PC-3 (cell line): ENCODE measurements at regions not wholly inside any gene's neighbourhood (a gene's known extent, or its start where the extent isn't known, plus 50 kb on each side); places are given as distances from the start of the nearest gene placed in this dataset.

Experiments used
- ATAC-seq: fragments of 200-7000 bp; cut with Tn5 transposase; 2 replicates; pipeline ENCODE4 v1.9.1; 2020; ENCODE audit warnings: mild to moderate bottlenecking, moderate library complexity
- BruUV-seq: library from RNA; stranded (reverse); fragments of 400-500 nt; replicated peaks from 2 replicates; lab custom pipeline; 2021; lab: Mats Ljungman, UMichigan
- CTCF ChIA-PET: fragments of 300-600 bp; sonication (Branson Sonifier 250); formaldehyde crosslinking; loops from one replicate; lab custom pipeline; 2022; ENCODE audit warnings: antibody characterized with exemption; lab: Charles Lee
- POLR2A ChIA-PET: fragments of 300-600 bp; sonication (Branson Sonifier 250); formaldehyde crosslinking; loops from one replicate; lab custom pipeline; 2022; ENCODE audit warnings: antibody characterized with exemption; ENCODE audit not compliant: unreplicated experiment; lab: Charles Lee
- DNase-seq: peaks from one replicate; pipeline ENCODE4 v3.0.0-alpha.2; 2015
- H2AFZ ChIP-seq: fragments of 300-600 bp; sonication (generic); 2 replicates; pipeline ENCODE4 v1.6.0; 2016; ENCODE audit warnings: antibody characterized with exemption, low read length
- H3F3A ChIP-seq: fragments of 300-600 bp; sonication (generic); one replicate; pipeline ENCODE4 v1.6.0; 2017; ENCODE audit warnings: antibody characterized with exemption, low read length, control low read depth, mild to moderate bottlenecking; ENCODE audit not compliant: unreplicated experiment
- H3K27ac ChIP-seq: fragments of 300-600 bp; sonication (generic); 2 replicates; pipeline ENCODE4 v1.5.1; 2016; ENCODE audit warnings: mild to moderate bottlenecking, low read length
- H3K27me3 ChIP-seq: fragments of 300-600 bp; sonication (generic); 2 replicates; pipeline ENCODE4 v1.6.1; 2016; ENCODE audit warnings: low read length, mixed read lengths
- H3K36me3 ChIP-seq: fragments of 300-600 bp; sonication (generic); 2 replicates; pipeline ENCODE4 v1.6.1; 2016; ENCODE audit warnings: low read depth, mixed run types, low read length, mixed read lengths
- H3K4me1 ChIP-seq: fragments of 300-600 bp; sonication (generic); 2 replicates; pipeline ENCODE4 v1.5.1; 2016; ENCODE audit warnings: low read length; ENCODE audit not compliant: insufficient read depth
- H3K4me2 ChIP-seq: fragments of 300-600 bp; sonication (generic); 2 replicates; pipeline ENCODE4 v1.6.0; 2016; ENCODE audit warnings: low read length
- H3K4me3 ChIP-seq: fragments of 300-600 bp; sonication (generic); 2 replicates; pipeline ENCODE4 v1.5.1; 2016; ENCODE audit warnings: mild to moderate bottlenecking, low read length, mixed read lengths
- H3K79me2 ChIP-seq: fragments of 300-600 bp; sonication (generic); 2 replicates; pipeline ENCODE4 v1.6.1; 2017; ENCODE audit warnings: low read length, mixed read lengths
- H3K9ac ChIP-seq: fragments of 300-600 bp; sonication (generic); 2 replicates; pipeline ENCODE4 v1.6.0; 2016; ENCODE audit warnings: mild to moderate bottlenecking, low read length
- H3K9me2 ChIP-seq: fragments of 300-600 bp; sonication (generic); replicated peaks from 2 replicates; pipeline ENCODE4 v1.6.1; 2016; ENCODE audit warnings: mixed run types, low read length, mixed read lengths
- H3K9me3 ChIP-seq: fragments of 300-600 bp; sonication (generic); 2 replicates; pipeline ENCODE4 v1.6.1; 2016; ENCODE audit warnings: low read length, mixed read lengths
- H4K20me1 ChIP-seq: fragments of 300-600 bp; sonication (generic); 2 replicates; pipeline ENCODE4 v1.6.1; 2016; ENCODE audit warnings: low read length, mixed read lengths
- EZH2 ChIP-seq: fragments of 300-600 bp; sonication (generic); IDR thresholded peaks from one replicate; pipeline ENCODE4 v1.6.1; 2017; ENCODE audit warnings: antibody characterized with exemption, mild to moderate bottlenecking, low read length; ENCODE audit not compliant: unreplicated experiment
- EZH2phosphoT487 ChIP-seq: fragments of 300-600 bp; sonication (generic); IDR thresholded peaks from 2 replicates; pipeline ENCODE4 v1.6.1; 2018; ENCODE audit warnings: mild to moderate bottlenecking, antibody characterized with exemption, low read length, borderline replicate concordance
- intact Hi-C: fragments of 100-400 bp; cut with micrococcal nuclease; formaldehyde crosslinking; loops from 2 replicates; pipeline ENCODE4 v1.9.0; 2023
- TF ChIP-seq, protein P1 (sequence below): fragments of 300-600 bp; sonication (generic); conservative IDR thresholded peaks from 2 replicates; pipeline ENCODE4 v1.5.1; 2017; ENCODE audit warnings: antibody characterized with exemption, low read depth, mild to moderate bottlenecking, low read length

DNA sequence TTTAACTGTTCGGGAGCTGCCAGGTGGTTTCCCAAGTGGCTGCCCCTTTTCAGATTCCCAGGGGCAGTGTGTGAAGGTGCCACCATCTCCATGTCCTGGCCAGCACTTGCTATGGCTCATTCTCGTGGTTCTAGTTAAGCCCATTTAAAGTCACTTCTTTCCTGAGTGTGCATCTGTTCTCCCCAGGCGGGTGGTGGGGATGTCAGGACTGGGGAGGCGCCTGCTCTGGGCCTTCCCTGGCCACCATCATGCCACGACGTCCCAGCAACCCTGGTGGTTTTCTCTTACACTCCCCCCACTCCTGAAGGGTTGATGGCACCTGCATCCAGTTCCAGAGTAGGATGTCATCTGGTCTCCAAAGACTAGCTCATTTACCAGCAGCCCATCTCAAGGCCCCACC lies 56.8 kb upstream of the TAMM41 start:
- ChIA-PET CTCF (no interaction called here), POLR2A (no interaction called here)
- Histone ChIP-seq H3K36me3 (no peaks in the 10 kb centered on the region), H3K79me2 (no peaks in the 10 kb centered on the region), H3K9me3 (no peaks in the 10 kb centered on the region), H3K4me2 (no peak overlapping the region), H3F3A (no peaks in the 10 kb centered on the region), H3K9ac (no peak overlapping the region), H3K27me3 (peaks cover 74% of the 10 kb centered on the region), H4K20me1 (no peaks in the 10 kb centered on the region), H3K27ac (no peak overlapping the region), H2AFZ (no peak overlapping the region), H3K9me2 (no peaks in the 10 kb centered on the region), H3K4me3 (no peak overlapping the region), H3K4me1 (no peaks in the 10 kb centered on the region)
- no TSS peak for BruUV-seq
- no peak for DNase-seq
- intact Hi-C loops: no loop called here
- no peak for ATAC-seq
- TF ChIP-seq, protein P1, sequence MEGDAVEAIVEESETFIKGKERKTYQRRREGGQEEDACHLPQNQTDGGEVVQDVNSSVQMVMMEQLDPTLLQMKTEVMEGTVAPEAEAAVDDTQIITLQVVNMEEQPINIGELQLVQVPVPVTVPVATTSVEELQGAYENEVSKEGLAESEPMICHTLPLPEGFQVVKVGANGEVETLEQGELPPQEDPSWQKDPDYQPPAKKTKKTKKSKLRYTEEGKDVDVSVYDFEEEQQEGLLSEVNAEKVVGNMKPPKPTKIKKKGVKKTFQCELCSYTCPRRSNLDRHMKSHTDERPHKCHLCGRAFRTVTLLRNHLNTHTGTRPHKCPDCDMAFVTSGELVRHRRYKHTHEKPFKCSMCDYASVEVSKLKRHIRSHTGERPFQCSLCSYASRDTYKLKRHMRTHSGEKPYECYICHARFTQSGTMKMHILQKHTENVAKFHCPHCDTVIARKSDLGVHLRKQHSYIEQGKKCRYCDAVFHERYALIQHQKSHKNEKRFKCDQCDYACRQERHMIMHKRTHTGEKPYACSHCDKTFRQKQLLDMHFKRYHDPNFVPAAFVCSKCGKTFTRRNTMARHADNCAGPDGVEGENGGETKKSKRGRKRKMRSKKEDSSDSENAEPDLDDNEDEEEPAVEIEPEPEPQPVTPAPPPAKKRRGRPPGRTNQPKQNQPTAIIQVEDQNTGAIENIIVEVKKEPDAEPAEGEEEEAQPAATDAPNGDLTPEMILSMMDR: no peak
- TF ChIP-seq EZH2phosphoT487 (no peak), EZH2 (no peak)

DNA sequence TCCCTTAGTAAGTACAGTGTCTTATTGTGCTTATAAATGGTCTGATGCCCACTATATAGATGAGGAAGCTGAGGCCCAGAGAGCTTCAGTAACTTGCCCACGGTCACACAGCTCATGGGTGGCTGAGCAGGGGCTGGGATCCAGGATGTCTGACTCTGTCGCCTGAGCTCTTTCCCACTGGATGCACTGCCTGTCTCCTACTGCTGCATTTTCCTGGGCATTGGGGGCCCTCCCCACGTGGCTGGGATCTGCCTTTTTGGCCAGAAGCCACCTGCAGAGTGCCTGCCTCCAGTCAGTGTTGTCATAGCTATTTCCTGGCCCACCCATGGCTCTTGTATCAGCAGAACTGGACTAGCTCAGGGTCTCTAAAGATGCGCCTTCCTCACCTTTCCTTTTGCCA lies 57.5 kb upstream of the TAMM41 start:
- H3K79me2 ChIP-seq: no peaks in the 10 kb centered on the region
- BruUV-seq: no TSS peak
- ChIA-PET CTCF (no interaction called here), POLR2A (no interaction called here)
- no peaks in the 10 kb centered on the region for H3K9me3 ChIP-seq
- H3K27me3 ChIP-seq: peaks cover 75% of the 10 kb centered on the region
- H3K4me2 ChIP-seq: no peak overlapping the region
- no peaks in the 10 kb centered on the region for H3F3A ChIP-seq
- no peaks in the 10 kb centered on the region for H3K36me3 ChIP-seq
- H3K9ac ChIP-seq: no peak overlapping the region
- no peaks in the 10 kb centered on the region for H3K9me2 ChIP-seq
- TF ChIP-seq EZH2: no peak
- TF ChIP-seq EZH2phosphoT487: no peak
- TF ChIP-seq, protein P1: no peak
- intact Hi-C loops: no loop called here
- H4K20me1 ChIP-seq: no peaks in the 10 kb centered on the region
- H3K27ac ChIP-seq: no peak overlapping the region
- no peak overlapping the region for H2AFZ ChIP-seq
- no peak for ATAC-seq
- H3K4me3 ChIP-seq: no peak overlapping the region
- DNase-seq: no peak
- H3K4me1 ChIP-seq: no peaks in the 10 kb centered on the region

DNA sequence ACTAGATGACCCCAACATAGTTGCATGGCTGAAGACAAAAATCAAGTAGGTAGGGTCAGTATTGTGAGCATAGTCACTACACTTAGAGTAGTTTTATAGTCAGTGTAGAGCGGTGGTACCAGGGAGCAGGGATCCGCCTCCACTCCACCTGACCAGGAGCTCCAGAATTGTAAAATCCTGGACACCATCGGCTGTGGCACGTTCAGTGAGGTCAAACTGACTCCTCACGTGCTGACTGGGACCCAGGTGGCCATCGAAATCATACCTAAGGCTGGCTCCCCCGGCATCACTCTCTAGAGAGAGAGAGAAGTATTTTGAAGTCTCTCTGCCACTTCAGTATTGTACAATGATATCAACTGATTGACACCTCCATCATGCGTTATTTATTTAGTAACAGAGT lies 59.7 kb upstream of the TAMM41 start:
- Histone ChIP-seq H3K79me2 (no peaks in the 10 kb centered on the region), H3K4me1 (no peaks in the 10 kb centered on the region), H3F3A (no peaks in the 10 kb centered on the region), H3K9me3 (no peaks in the 10 kb centered on the region), H3K9ac (no peak overlapping the region), H3K36me3 (no peaks in the 10 kb centered on the region), H4K20me1 (no peaks in the 10 kb centered on the region), H3K9me2 (no peaks in the 10 kb centered on the region), H3K4me2 (no peak overlapping the region), H2AFZ (no peak overlapping the region), H3K27ac (no peak overlapping the region), H3K4me3 (no peak overlapping the region), H3K27me3 (peaks cover 80% of the 10 kb centered on the region)
- DNase-seq (no peak), ATAC-seq (no peak)
- ChIA-PET POLR2A (no interaction called here), CTCF (no interaction called here)
- TF ChIP-seq, protein P1: no peak
- TF ChIP-seq EZH2phosphoT487 (no peak), EZH2 (no peak)
- intact Hi-C loops: no loop called here
- no TSS peak for BruUV-seq
